HG03039 (cell line): ENCODE measurements at regions not wholly inside any gene's neighbourhood (a gene's known extent, or its start where the extent isn't known, plus 50 kb on each side); places are given as distances from the start of the nearest gene placed in this dataset.
A peak's percentile ranks its signal among the peaks of the same experiment; 100 is the strongest.

Experiments used
- ATAC-seq: cut with Tn5 transposase; IDR thresholded peaks from one replicate; pipeline ENCODE4 v1.9.1; 2021; ENCODE audit warnings: mild to moderate bottlenecking, moderate library complexity; ENCODE audit not compliant: unreplicated experiment

DNA sequence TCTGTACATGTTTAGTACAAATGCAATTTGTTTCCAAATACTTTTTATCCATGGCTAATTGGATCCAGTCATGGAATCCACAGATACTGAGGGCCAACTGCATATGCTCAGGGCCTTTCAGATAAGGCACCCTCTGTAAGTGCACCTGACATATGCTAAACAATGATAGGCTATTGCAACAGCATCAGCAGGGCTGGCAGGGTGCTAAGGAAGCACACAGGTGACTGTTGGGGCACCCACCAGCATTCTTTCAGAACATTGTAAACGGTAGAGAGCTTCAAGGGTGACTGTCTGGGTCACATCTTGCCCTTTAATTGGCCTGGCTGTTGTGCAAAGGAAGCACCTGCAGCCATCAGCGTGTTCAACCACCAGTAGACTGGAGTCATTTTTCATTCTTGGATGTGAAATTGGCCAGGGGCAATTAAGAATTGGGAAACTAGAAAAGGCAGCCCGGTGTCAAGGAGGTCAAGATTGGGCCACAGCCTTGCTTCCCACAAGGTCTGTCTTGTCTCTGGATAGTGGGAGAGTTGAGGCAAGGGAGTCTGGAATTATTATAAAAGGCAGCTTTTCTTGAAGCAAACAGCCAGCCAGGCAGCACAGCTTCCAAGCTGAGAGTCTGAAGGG lies 129.3 kb upstream of the RAI14 start:
- no peak for ATAC-seq

DNA sequence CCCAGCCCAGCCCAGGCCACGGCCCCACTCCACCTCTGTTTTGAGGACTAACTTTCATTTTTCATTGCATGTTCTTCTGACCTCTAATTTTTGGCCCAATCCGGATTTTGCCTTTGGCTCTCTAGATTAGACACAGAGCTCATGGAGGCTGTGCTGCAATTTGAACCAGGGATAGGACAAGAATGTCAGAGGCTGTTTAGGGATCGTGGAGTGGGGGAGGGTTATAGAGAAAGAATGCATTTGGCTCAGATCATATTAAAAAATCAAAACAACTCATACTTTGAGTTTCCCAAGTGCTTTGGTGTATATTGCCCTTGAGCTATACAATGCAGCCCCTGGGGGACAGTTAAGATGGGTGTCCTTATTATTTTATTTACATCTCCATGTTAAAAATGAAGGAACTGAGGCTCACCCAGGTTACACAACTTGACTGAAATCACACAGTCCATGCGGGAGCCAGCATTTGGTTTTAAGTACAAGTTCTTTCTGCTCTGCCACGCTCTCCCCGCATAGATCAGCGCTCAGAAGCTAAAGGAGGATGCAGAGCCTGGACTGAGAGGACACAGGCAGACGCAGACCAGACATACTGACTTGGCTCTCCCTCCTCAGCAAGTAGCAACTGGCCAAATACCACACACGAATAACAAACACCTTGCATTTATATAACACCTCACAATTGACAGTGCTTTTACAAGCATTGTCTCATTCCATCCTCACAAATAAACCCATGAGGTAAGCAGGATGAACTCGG lies 126.4 kb upstream of the RAI14 start:
- ATAC-seq, result no peak

DNA sequence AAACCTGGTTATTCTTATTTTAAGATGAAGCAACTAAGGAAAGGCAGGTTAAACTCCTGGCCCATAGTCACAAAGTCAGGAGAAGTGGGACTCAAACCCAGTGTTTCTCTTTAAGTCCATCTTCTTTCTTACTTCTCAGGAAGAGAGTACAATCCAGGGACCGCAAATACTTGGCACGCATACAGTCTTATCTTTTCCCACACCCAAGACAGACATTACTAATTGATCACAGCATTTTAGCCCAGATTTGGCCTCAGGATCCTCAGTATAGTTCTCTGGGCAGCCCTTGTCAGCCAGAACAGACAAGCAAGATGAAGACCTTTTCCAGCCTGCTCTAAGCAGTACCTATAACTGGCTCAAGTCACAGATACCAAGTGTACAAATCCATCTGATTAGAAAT lies 125.5 kb upstream of the RAI14 start:
- no peak for ATAC-seq

GRCh38 chr5:34531751-34532360 lies 124.3 kb upstream of the RAI14 start:
- no peak for ATAC-seq

GRCh38 chr5:34533582-34534522 lies 122.3 kb upstream of the RAI14 start:
- ATAC-seq, result peak; percentile 92

- ATAC-seq, result no peak
These were observed 121.5 kb upstream of the RAI14 start for GRCh38 chr5:34534523-34535103.

GRCh38 chr5:34535433-34535832 lies 120.7 kb upstream of the RAI14 start:
- no peak for ATAC-seq

DNA sequence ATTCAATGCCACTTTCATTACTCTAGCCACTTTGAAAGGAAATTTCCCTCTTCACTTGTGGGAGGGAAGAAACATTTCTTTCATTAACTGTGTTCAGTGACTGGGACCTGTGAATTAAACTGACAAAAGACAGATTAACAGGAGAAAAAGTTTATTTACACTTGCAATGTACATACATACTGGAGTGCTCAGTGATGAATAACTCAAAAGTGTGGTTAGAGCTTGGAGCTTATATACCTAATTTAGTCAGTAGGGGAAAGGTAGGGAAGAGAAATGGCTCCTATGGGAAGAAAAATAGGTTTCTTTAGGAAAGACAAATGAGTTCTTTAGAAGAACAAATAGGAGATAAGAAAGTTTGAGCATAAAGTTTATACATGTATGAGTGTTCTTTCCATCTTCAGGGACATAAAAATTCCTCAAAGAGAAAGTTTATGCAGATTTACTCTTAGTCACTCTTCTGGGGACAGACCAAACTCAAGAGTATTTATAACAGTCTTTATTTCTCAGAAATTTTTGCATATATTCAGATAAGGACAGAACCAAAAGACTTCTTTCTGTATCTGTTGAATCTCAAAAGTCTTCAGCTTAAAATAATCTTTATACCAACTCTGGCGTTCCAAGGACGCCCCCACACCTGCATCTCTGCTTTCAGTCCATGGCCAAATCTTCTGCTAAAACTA lies 120.0 kb upstream of the RAI14 start:
- ATAC-seq, result no peak

DNA sequence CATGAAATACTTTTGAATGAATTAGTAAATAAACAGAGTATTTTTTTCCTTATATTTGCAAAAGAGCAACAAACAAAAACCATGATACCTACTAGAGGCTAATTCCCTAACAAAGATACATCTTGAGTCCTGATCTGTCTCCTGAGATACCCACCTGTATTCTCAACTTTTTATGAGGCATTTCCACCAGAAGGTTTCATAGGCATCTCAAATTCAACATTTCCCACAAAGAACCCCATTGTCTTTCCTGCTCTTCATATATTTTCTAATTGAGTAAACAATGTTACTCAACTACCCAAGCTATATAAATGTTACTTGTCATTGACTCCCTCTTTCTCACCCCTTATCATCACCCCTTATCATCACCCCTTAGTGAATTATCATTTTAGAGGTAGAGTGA lies 119.4 kb upstream of the RAI14 start:
- ATAC-seq, result no peak

GRCh38 chr5:34538026-34538672 lies 118.0 kb upstream of the RAI14 start:
- ATAC-seq, result no peak

- ATAC-seq, result no peak
These were observed 116.9 kb upstream of the RAI14 start for GRCh38 chr5:34539183-34539582.

- no peak for ATAC-seq
These were observed 115.1 kb upstream of the RAI14 start for GRCh38 chr5:34541067-34541466.

GRCh38 chr5:34542818-34543217 lies 113.3 kb upstream of the RAI14 start:
- ATAC-seq, result no peak

DNA sequence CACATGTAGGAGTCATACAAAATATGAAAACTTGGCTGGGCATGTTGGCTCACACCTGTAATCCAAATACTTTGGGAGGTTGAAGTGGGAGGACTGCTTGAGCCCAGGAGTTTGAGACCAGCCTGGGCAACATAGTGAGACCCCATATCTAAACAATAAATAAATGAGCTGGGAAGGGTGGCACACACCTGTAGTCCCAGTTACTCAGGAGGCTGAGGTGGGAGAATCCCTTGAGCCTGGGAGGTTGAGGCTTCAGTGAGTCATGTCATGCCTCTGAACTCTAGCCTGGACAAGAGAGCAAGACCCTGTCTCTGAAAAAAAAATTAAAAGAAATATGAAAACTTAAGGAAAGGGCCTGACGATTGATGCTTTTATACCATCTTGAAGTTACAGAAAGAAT lies 112.4 kb upstream of the RAI14 start:
- no peak for ATAC-seq

- no peak for ATAC-seq
These were observed 111.7 kb upstream of the RAI14 start for GRCh38 chr5:34544403-34544802.

DNA sequence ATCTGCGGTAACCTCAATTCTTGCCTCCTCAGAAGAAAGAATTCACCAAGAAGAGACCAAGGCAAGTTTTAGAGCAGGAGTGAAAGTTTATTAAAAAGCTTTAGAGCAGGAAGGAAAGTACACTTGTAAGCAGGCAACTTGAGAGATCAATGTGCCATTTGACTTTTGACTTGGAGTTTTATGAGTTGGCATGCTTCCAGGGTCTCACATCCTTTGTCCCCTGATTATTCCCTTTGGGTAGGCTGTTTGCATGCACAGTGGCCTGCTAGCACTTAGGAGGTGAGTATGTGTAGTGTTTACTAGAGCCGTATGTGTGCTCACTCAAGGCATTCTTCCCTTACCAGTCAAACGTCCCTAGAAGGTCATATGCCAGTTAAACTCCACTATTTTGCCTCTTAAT lies 111.0 kb upstream of the RAI14 start:
- ATAC-seq, result no peak

DNA sequence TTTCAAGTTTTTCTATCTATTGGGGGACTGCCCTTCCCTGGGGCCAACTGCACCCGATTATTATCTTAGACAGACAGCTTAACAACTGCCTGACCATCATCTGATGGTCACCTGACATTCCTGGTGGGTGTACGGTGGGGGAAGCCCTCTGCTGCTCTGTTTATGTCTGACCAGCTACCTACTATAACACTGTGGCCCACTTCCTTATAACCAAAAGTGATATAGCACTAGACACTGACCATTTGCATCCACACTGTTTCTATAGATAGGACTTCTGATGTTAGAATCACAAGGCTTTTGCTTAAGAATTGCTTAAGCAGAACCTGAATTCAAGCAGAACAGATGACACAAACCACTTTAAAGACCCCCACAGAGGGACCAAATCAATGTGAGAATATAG lies 110.5 kb upstream of the RAI14 start:
- ATAC-seq, result no peak

DNA sequence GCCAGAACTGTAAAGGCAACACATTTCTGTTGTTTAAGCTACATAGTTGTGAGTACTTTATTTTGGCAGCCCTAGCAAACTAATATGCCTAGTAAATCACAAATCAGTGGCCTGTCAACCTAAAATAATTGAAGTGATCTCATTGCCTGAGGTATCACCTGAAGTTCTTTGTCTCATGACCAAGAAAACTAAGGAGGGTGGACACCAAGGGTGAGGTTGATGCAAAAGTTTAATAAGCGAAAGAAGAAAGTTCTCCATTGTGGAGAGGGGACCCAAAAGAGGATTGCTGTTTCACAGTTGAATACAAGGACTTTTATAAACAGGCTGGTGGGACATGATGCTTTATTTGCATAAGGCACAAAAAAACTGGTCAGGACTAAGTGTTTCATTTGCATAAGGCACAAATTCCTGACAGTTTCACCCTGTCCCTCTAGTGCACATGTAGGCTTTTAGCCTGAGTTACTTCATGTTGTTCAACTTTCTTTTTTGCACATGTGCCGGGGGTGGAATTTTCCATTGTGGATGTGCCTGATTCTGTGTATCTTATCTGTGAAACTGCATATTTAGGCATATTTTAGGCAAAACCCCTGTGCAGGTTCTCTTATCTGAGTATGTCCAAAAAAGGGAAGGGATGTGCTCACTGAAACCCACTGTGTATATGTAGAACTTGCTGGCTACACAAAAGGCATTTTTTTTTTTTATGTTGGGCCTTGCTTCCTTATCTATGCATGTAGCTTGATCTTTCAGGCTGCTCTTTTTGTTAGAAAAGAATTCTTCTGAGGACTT lies 108.6 kb upstream of the RAI14 start:
- no peak for ATAC-seq

- ATAC-seq, result no peak
These were observed 108.1 kb upstream of the RAI14 start for GRCh38 chr5:34548086-34548403.
